ENCODE measurements at regions not wholly inside any gene's neighbourhood (a gene's known extent, or its start where the extent isn't known, plus 50 kb on each side); places are given as distances from the start of the nearest gene placed in this dataset.
"Not testable (repeated sequence)": the region's sequence is repeated elsewhere in the genome, so short reads cannot be mapped to it uniquely, and the experiment has no call there.

DNA sequence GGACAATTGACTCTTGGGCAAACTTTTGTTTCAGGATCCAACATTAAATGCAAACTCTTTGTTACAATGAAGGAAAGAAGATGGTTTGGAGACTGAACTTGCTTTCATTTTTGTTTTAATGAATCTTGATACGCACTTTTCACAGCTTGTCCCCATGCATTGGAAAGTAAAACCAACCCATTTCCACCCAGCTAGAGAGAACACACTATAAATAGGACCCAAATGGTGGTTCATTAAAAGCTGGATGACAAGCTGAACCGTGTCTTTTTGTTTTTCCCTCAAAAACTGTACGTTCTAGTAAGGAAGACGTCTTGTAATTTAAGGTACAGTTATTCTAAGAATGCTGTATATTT is 95.3 kb upstream of the EGFL6 start:
- no peak for DNase-seq

DNA sequence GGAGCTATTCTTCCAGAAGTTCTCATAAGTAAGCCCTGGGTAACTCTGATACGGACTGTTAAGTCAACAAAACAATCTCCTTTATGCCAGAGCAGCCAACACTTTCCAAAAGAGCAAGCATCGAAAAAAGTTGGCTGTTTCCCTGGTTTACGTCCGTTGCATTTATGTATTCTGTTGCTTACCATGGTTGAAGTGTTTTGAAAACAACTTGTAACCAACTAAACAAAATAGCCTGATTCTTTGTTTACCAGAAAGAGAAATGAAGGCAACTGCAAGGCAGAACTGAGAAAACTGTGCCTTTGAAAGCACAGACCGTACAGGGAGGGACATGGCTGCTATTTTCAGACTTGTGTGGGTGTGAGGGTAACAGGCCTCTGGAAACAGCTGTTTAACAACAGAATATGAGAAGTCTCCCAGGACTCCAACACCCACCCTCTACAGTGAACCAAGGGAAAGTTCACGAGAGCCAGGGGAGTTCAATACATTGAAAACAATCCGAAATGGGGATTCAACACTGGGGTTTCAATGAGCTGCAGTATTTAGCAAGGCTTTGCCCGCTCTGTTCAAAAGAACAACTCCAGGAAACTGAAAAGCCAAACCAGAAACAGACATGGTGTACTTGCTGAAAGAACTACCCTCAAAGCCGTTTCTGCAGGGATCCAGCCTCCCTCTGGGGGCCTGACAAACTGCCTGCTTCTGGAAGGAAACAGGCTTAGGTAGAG is 95.8 kb upstream of the EGFL6 start:
- peak; percentile 2 for DNase-seq

DNA sequence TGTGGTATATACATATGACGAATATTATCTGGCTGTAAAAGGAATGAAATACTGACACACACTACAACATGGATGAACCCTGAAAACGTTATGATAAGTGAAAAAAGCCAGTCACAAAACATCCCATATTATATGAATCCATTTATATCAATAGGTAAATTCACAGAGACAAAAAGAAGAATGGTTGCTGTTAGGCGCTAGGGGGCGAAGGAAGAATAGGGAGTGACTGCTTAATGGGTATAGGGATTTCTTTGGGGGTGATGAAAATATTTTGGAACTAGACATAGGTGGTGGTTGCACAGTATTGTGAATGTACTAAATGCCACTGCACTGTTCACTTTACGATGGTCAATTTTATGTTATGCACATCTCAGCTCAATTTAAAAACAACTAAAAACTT is 96.4 kb upstream of the EGFL6 start:
- DNase-seq = no peak

DNA sequence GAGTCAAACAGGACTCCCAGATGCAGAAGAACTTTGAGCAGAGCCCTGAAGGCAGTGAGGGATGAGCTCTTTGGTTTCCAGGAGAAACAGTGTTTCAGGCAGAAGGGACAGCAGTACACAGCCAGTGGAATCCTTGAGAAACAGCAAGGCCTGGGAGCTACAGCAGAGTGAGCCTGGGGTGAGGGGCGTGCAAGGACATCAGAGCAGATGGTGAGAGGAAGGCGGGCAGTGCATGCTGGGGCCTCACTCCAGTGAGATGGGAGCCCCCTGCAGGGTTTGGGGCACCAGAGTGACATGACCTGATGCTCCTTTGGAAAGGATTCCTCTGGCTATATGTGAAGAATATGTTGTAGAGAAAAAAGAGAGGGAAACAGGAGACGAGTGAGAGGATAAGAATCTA is 98.1 kb upstream of the EGFL6 start:
- DNase-seq = no peak

GRCh38 chrX:13470685-13470977 is 98.8 kb upstream of the EGFL6 start:
- no peak for DNase-seq

GRCh38 chrX:13469963-13470684 is 99.3 kb upstream of the EGFL6 start:
- no peak for DNase-seq

GRCh38 chrX:13468096-13468495 is 101.3 kb upstream of the EGFL6 start:
- no peak for DNase-seq

DNA sequence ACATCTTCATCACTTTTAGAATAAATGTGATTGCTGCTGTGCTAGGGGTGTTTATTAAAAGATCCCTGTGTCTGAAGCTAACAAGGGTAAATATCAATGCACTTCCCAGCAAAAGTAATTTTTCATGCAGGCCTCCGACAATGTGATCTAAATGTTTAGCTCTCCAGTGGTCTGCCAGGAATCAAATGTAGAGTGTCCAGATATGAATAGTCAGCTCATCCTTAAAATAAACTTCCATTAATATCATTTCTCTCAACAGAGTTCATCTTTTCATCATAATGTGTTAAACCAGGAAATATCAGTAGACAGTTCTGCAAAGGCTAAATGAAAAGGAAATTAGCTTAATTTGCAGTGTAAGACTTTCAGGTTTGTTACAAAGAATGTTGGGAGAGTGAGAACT is 102.2 kb upstream of the EGFL6 start:
- no peak for DNase-seq

GRCh38 chrX:13464599-13465275 is 104.7 kb upstream of the EGFL6 start:
- no peak for DNase-seq

GRCh38 chrX:13463608-13464007 is 105.8 kb upstream of the EGFL6 start:
- no peak for DNase-seq

GRCh38 chrX:13452283-13452682 is 117.1 kb upstream of the EGFL6 start:
- no peak for DNase-seq

DNA sequence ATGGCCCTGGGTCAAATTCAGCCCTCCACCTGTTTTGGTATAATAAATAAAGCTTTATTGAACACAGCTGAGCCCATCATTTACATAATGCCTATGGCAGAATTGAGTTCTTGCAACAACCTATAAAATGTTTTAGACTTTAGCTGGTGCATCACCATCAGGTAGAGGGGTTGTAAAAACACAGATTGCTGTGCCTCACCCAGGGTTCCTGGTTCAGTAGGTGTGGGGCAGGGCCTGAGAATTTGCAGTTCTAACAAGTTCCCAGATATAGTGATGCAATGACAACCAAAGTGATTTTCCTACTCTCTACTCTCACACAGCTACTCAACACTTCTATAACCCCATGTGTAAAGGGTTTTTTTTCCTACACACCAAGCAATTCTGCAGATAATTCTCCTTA is 120.0 kb upstream of the EGFL6 start:
- DNase-seq = no peak

DNA sequence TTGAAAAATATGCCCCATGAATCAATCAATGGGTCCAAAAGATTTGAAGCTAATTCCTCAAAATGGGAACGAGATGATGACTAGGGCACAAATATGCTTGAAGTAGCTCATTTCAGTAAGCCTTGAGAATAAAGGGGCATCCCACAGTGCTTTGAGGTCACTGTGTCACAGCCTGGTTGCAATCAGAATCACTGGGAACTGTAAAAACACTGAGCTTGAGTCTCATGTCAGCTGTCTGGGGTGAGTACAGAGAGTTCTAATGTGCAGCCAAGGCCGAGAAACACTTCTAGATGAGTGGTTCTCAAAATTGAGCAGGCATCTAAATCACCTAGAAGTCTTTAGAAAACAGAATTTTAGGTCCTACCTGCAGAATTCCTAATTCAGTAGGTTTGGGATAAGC is 120.5 kb upstream of the EGFL6 start:
- DNase-seq = no peak

DNA sequence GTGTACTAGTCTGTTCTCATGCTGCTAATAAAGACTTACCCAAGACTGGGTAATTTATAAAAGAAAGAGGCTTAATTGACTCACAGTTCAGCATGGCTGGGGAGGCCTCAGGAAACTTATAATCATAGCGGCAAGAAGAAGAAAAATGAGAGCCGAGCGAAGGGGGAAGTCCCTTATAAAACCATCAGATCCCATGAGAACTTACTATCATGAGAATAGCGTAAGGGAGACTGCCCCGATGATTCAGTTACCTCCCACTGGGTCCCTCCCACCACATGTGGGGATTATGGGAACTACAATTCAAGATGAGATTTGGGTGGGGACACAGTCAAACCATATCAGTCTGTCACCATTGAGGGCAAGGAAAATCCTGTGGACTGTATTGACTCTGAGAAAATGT is 121.8 kb upstream of the ATXN3L start:
- not testable (repeated sequence) for DNase-seq

DNA sequence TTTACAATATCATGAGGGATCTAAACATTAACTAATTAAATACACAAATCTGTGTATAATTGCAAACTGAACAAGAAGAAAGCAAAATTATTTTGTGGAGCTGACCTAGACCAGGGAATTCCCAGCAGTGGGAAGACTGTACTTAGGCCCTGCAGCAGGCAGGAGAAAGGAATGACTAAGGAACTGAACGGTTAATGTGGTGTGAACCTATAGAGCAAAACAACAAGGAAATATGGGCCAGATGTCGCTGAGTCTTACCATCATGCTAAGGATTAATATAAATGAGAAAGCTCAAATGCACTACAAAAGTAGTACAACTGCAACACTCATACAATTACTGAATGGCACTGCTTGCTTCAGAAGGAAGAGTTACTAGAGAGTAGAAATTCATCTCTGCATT is 120.3 kb upstream of the ATXN3L start:
- DNase-seq = no peak

GRCh38 chrX:13433298-13433605 is 113.4 kb upstream of the ATXN3L start:
- DNase-seq = no peak

- no peak for DNase-seq
Measured at GRCh38 chrX:13432414-13433297, 112.8 kb upstream of the ATXN3L start.

GRCh38 chrX:13430136-13430827 is 110.4 kb upstream of the ATXN3L start:
- DNase-seq = no peak

- DNase-seq = peak; percentile 16
Measured at GRCh38 chrX:13428053-13428786, 108.4 kb upstream of the ATXN3L start.

- DNase-seq = no peak
Measured at GRCh38 chrX:13427441-13428052, 107.7 kb upstream of the ATXN3L start.

- no peak for DNase-seq
Measured at GRCh38 chrX:13420545-13421183, 100.8 kb upstream of the ATXN3L start.
